ENCODE measurements at regions not wholly inside any gene's neighbourhood (a gene's known extent, or its start where the extent isn't known, plus 50 kb on each side); places are given as distances from the start of the nearest gene placed in this dataset.

- DNase-seq (ENCODE audit: low read depth, low spot score), result no peak
- no TSS peak for BruUV-seq (replicated peaks)
- ChIA-PET CTCF (no interaction called here), POLR2A (no interaction called here), RAD21 (ENCODE audit: low non-redundant PET in 1 of 2, low total read pairs in 2 of 2, uncharacterized antibody in 2 of 2, unreplicated experiment in 2 of 2) (no interaction called here)
- Histone ChIP-seq H3K9me2 (ENCODE audit: insufficient read depth) (no peaks in the 10 kb centered on the region), H3K36me3 (ENCODE audit: control insufficient read depth in 1 of 2, insufficient read depth in 2 of 2, low read length in 2 of 2) (no peaks in the 10 kb centered on the region), H3K4me2 (ENCODE audit: low read length) (no peak overlapping the region), H3K4me1 (ENCODE audit: control insufficient read depth in 1 of 2, insufficient read depth in 2 of 2, low read length in 2 of 2) (no peaks in the 10 kb centered on the region), H3K27me3 (ENCODE audit: insufficient read depth, low read length) (peaks cover 41% of the 10 kb centered on the region; the same call in 1 of the 2 replicates), H3K79me2 (ENCODE audit: insufficient read depth, low read length) (no peaks in the 10 kb centered on the region), H3K27ac (ENCODE audit: low read depth, low read length) (no peak overlapping the region), H3K9ac (ENCODE audit: low read length) (no peak overlapping the region), H3K9me3 (ENCODE audit: control insufficient read depth in 1 of 2, insufficient read depth in 1 of 2, low read depth in 1 of 2, low read length in 2 of 2) (no peaks in the 10 kb centered on the region), H3K4me3 (replicated peaks in 1 of 2; ENCODE audit: low read depth in 1 of 2, low read length in 2 of 2) (no peak overlapping the region), H4K20me1 (ENCODE audit: insufficient read depth) (no peaks in the 10 kb centered on the region), H2AFZ (ENCODE audit: low read depth, low read length, poor library complexity, severe bottlenecking) (no peak overlapping the region)
- no peak for ATAC-seq
- intact Hi-C loops (cut with micrococcal nuclease), result no loop called here
- TF ChIP-seq ATF3 (IDR thresholded peaks at IDR 0.05) (no peak), POLR2A (IDR thresholded peaks at IDR 0.05; ENCODE audit: borderline replicate concordance, extremely low read depth, insufficient read depth, insufficient read length) (no peak), ELF1 (IDR thresholded peaks at IDR 0.05; ENCODE audit: borderline replicate concordance, low read depth) (no peak), EGR1 (IDR thresholded peaks at IDR 0.05; ENCODE audit: low read depth) (no peak), CEBPB (IDR thresholded peaks at IDR 0.05; ENCODE audit: low read depth) (no peak), ZBTB33 (IDR thresholded peaks at IDR 0.05; ENCODE audit: extremely low read depth, insufficient replicate concordance, low read length) (no peak), SRF (IDR thresholded peaks at IDR 0.05; ENCODE audit: low read depth) (no peak), ZFX (IDR thresholded peaks at IDR 0.05) (no peak), SP1 (IDR thresholded peaks at IDR 0.05; ENCODE audit: low read depth) (no peak), ZNF274 (IDR thresholded peaks at IDR 0.05; ENCODE audit: low read depth, low read length) (no peak), FOSL1 (IDR thresholded peaks at IDR 0.05; ENCODE audit: low read depth) (no peak), REST (IDR thresholded peaks at IDR 0.05; ENCODE audit: low read depth) (no peak), TCF7L2 (IDR thresholded peaks at IDR 0.05; ENCODE audit: borderline replicate concordance, extremely low read depth, insufficient read depth, insufficient read length) (no peak)
Measured at GRCh38 chr1:30272277-30273020, 450.9 kb downstream of the MATN1 start.

Measured in HCT116 (cell line).